Esophagus squamous epithelium (tissue), 5 donors: ENCODE measurements at regions not wholly inside any gene's neighbourhood (a gene's known extent, or its start where the extent isn't known, plus 50 kb on each side); places are given as distances from the start of the nearest gene placed in this dataset.

Experiments
- DNase-seq: peaks from one replicate; lab custom pipeline; 2025; lab: John Stamatoyannopoulos, UW
- H3K27ac ChIP-seq, 4 donors: fragments of 200-600 bp; sonication (generic); one replicate each; pipeline ENCODE4 v1.5.1; 2016 to 2019; ENCODE audit warnings: mild to moderate bottlenecking in 1 of 4
- H3K27me3 ChIP-seq, 4 donors: fragments of 200-600 bp; sonication (generic); 1 replicate in 3 of 4; 2 replicates in 1 of 4; pipeline versions ENCODE4 v1.5.1 to v1.6.0; 2017 to 2021; ENCODE audit warnings: antibody characterized with exemption in 1 of 4
- H3K36me3 ChIP-seq, 3 donors: fragments of 200-600 bp; sonication (generic); one replicate each; pipeline ENCODE4 v1.5.1; 2016 to 2019
- H3K4me1 ChIP-seq, 3 donors: fragments of 200-600 bp; sonication (generic); one replicate each; pipeline ENCODE4 v1.5.1; 2017 to 2019
- H3K4me3 ChIP-seq, 4 donors: fragments of 200-600 bp; sonication (generic); 1 replicate in 3 of 4; 2 replicates in 1 of 4; pipeline ENCODE4 v1.5.1; 2016 to 2019; ENCODE audit warnings: mild to moderate bottlenecking in 2 of 4, moderate library complexity in 1 of 4
- H3K9me3 ChIP-seq, 3 donors: fragments of 200-600 bp; sonication (generic); one replicate each; pipeline ENCODE4 v1.5.1; 2016 to 2019
- CTCF ChIP-seq, 6 experiments: fragments of 450-650 bp in 4 of 6; fragments of 200-600 bp in 2 of 6; sonication (generic) in 2 of 6; IDR thresholded peaks; one replicate each; pipeline ENCODE4 v1.5.1; 2016 to 2019; ENCODE audit warnings: antibody characterized with exemption in 6 of 6, mild to moderate bottlenecking in 4 of 6, moderate library complexity in 4 of 6
- POLR2A ChIP-seq, 4 donors: fragments of 450-650 bp; IDR thresholded peaks; one replicate each; pipeline ENCODE4 v1.6.1; 2017; ENCODE audit warnings: antibody characterized with exemption in 4 of 4, mild to moderate bottlenecking in 4 of 4, moderate library complexity in 3 of 4
- WGBS, 2 donors: methylation state at CpG; one replicate each; pipeline ENCODE4 v1.1.5; 2018; 5-methylcytosine and 5-hydroxymethylcytosine counted together
- intact Hi-C: fragments of 100-400 bp; cut with DNase I; formaldehyde crosslinking; loops from one replicate; pipeline ENCODE4 v1.15.0; 2022
- donor health status: DM: yes; HTN: yes; CAD: no.

GRCh38 chr2:81093031-81093430 is 788.5 kb upstream of the LRRTM1 start:
- TF ChIP-seq CTCF (IDR thresholded peaks at IDR 0.05) (no peak), POLR2A (IDR thresholded peaks at IDR 0.05) (no peak)
- no peaks in the 10 kb centered on the region for H3K9me3 ChIP-seq
- no peaks in the 10 kb centered on the region for H3K36me3 ChIP-seq
- H3K4me3 ChIP-seq: no peak overlapping the region
- intact Hi-C loops: no loop called here
- DNase-seq: no peak
- H3K4me1 ChIP-seq: no peaks in the 10 kb centered on the region
- H3K27me3 ChIP-seq: no peaks in the 10 kb centered on the region
- no peak overlapping the region for H3K27ac ChIP-seq

- intact Hi-C loops: no loop called here
- H3K9me3 ChIP-seq: no peaks in the 10 kb centered on the region
- no peaks in the 10 kb centered on the region for H3K36me3 ChIP-seq
- no peaks in the 10 kb centered on the region for H3K4me1 ChIP-seq
- H3K27ac ChIP-seq: no peak overlapping the region
- H3K27me3 ChIP-seq: no peaks in the 10 kb centered on the region
- DNase-seq: no peak
- no peak overlapping the region for H3K4me3 ChIP-seq
- WGBS, 2 donors: 49 to 59% methylated on average over 3 of the region's 3 CpGs
- no peak for TF ChIP-seq CTCF (IDR thresholded peaks at IDR 0.05)
- no peak for TF ChIP-seq POLR2A (IDR thresholded peaks at IDR 0.05)
These were observed 783.1 kb upstream of the LRRTM1 start for GRCh38 chr2:81087646-81088045.

- intact Hi-C loops: no loop called here
- H3K36me3 ChIP-seq: no peaks in the 10 kb centered on the region
- TF ChIP-seq CTCF (IDR thresholded peaks at IDR 0.05) (no peak), POLR2A (IDR thresholded peaks at IDR 0.05) (no peak)
- WGBS, 2 donors: 26 to 38% methylated on average over 1 of the region's 1 CpG
- H3K9me3 ChIP-seq: no peaks in the 10 kb centered on the region
- no peaks in the 10 kb centered on the region for H3K4me1 ChIP-seq
- no peaks in the 10 kb centered on the region for H3K27me3 ChIP-seq
- no peak for DNase-seq
- no peak overlapping the region for H3K4me3 ChIP-seq
- H3K27ac ChIP-seq: no peak overlapping the region
These were observed 779.5 kb upstream of the LRRTM1 start for GRCh38 chr2:81084101-81084500.

- no peak for DNase-seq
- Histone ChIP-seq H3K27ac (no peak overlapping the region), H3K4me1 (no peaks in the 10 kb centered on the region), H3K36me3 (no peaks in the 10 kb centered on the region), H3K4me3 (no peak overlapping the region), H3K27me3 (no peaks in the 10 kb centered on the region), H3K9me3 (no peaks in the 10 kb centered on the region)
- TF ChIP-seq POLR2A (IDR thresholded peaks at IDR 0.05) (no peak), CTCF (IDR thresholded peaks at IDR 0.05) (no peak)
- intact Hi-C loops: no loop called here
- WGBS, 2 donors: 70 to 77% methylated on average over 2 of the region's 2 CpGs
These were observed 774.1 kb upstream of the LRRTM1 start for GRCh38 chr2:81078631-81079030.

GRCh38 chr2:81078102-81078501 is 773.5 kb upstream of the LRRTM1 start:
- no peak for DNase-seq
- no peak for TF ChIP-seq CTCF (IDR thresholded peaks at IDR 0.05)
- H3K27ac ChIP-seq: no peak overlapping the region
- H3K4me1 ChIP-seq: no peaks in the 10 kb centered on the region
- H3K4me3 ChIP-seq: no peak overlapping the region
- H3K9me3 ChIP-seq: no peaks in the 10 kb centered on the region
- no peaks in the 10 kb centered on the region for H3K27me3 ChIP-seq
- H3K36me3 ChIP-seq: no peaks in the 10 kb centered on the region
- intact Hi-C loops: no loop called here
- WGBS, 2 donors: 63 to 65% methylated on average over 4 of the region's 4 CpGs
